HPDE6-E6E7 (cell line): ENCODE measurements at regions not wholly inside any gene's neighbourhood (a gene's known extent, or its start where the extent isn't known, plus 50 kb on each side); places are given as distances from the start of the nearest gene placed in this dataset.
A peak's percentile ranks its signal among the peaks of the same experiment; 100 is the strongest.
"Not testable (repeated sequence)": the region's sequence is repeated elsewhere in the genome, so short reads cannot be mapped to it uniquely, and the experiment has no call there.

Experiments
- DNase-seq: peaks from one replicate; pipeline ENCODE4 v3.0.0; 2011; ENCODE audit warnings: missing footprints; ENCODE audit errors: extremely low spot score

- DNase-seq: not testable (repeated sequence)
Measured at GRCh38 chr7:26424319-26424718, 132.7 kb downstream of the SNX10 start.

GRCh38 chr7:26425655-26426054 is 134.0 kb downstream of the SNX10 start:
- no peak for DNase-seq

- no peak for DNase-seq
Measured at GRCh38 chr7:26426096-26426495, 134.4 kb downstream of the SNX10 start.

- no peak for DNase-seq
Measured at GRCh38 chr7:26428571-26428970, 136.9 kb downstream of the SNX10 start.

- DNase-seq: no peak
Measured at GRCh38 chr7:26429168-26429567, 137.5 kb downstream of the SNX10 start.

GRCh38 chr7:26434974-26435373 is 143.3 kb downstream of the SNX10 start:
- DNase-seq: no peak

- DNase-seq: no peak
Measured at GRCh38 chr7:26437003-26437532, 145.4 kb downstream of the SNX10 start.

GRCh38 chr7:26438078-26438477 is 146.4 kb downstream of the SNX10 start:
- DNase-seq: no peak

- DNase-seq: no peak
Measured at GRCh38 chr7:26439521-26440232, 148.0 kb downstream of the SNX10 start.

GRCh38 chr7:26440233-26441001 is 148.8 kb downstream of the SNX10 start:
- DNase-seq: no peak

- no peak for DNase-seq
Measured at GRCh38 chr7:26441002-26441521, 149.4 kb downstream of the SNX10 start.

- no peak for DNase-seq
Measured at GRCh38 chr7:26441611-26442277, 150.1 kb downstream of the SNX10 start.

GRCh38 chr7:26443006-26443405 is 151.3 kb downstream of the SNX10 start:
- no peak for DNase-seq

- DNase-seq: no peak
Measured at GRCh38 chr7:26443751-26444150, 152.1 kb downstream of the SNX10 start.

- no peak for DNase-seq
Measured at GRCh38 chr7:26444555-26444954, 152.9 kb downstream of the SNX10 start.

GRCh38 chr7:26447116-26447515 is 155.5 kb downstream of the SNX10 start:
- no peak for DNase-seq

GRCh38 chr7:26449175-26450165 is 157.8 kb downstream of the SNX10 start:
- DNase-seq: peak; percentile 15

GRCh38 chr7:26451997-26452396 is 160.3 kb downstream of the SNX10 start:
- no peak for DNase-seq

- no peak for DNase-seq
Measured at GRCh38 chr7:26454180-26454579, 162.5 kb downstream of the SNX10 start.

- DNase-seq: no peak
Measured at GRCh38 chr7:26457696-26458327, 166.2 kb downstream of the SNX10 start.
